GM23338 (cell line): ENCODE measurements at regions not wholly inside any gene's neighbourhood (a gene's known extent, or its start where the extent isn't known, plus 50 kb on each side); places are given as distances from the start of the nearest gene placed in this dataset.

ENCODE experiments used
- ATAC-seq: fragments of 200-7000 bp; cut with Tn5 transposase; 3 replicates; pipeline ENCODE4 v1.9.1; 2020
- DNase-seq: peaks from one replicate; pipeline ENCODE4 v3.0.0-alpha.2; 2015; ENCODE audit warnings: low spot score
- H2AFZ ChIP-seq: fragments of 200-600 bp; sonication (generic); 2 replicates; pipeline ENCODE4 v1.8.0; 2016; ENCODE audit warnings: antibody characterized with exemption, mild to moderate bottlenecking, moderate library complexity
- H3F3A ChIP-seq: fragments of 200-600 bp; sonication (generic); replicated peaks from 2 replicates; pipeline ENCODE4 v1.8.0; 2017; ENCODE audit warnings: antibody characterized with exemption, mixed run types, low read depth
- H3K27ac ChIP-seq: fragments of 200-600 bp; sonication (generic); 2 replicates; pipeline ENCODE4 v1.6.1; 2016; ENCODE audit warnings: low read depth
- H3K27me3 ChIP-seq: fragments of 200-600 bp; sonication (generic); 2 replicates; pipeline ENCODE4 v1.8.0; 2016; ENCODE audit warnings: mild to moderate bottlenecking, mixed run types, moderate library complexity; ENCODE audit not compliant: insufficient read depth
- H3K36me3 ChIP-seq: fragments of 200-600 bp; sonication (generic); 2 replicates; pipeline ENCODE4 v1.8.0; 2016; ENCODE audit warnings: mild to moderate bottlenecking; ENCODE audit not compliant: insufficient read depth
- H3K4me1 ChIP-seq: fragments of 200-600 bp; sonication (generic); 2 replicates; pipeline ENCODE4 v1.8.0; 2016; ENCODE audit warnings: mild to moderate bottlenecking, moderate library complexity; ENCODE audit not compliant: insufficient read depth
- H3K4me2 ChIP-seq: fragments of 200-600 bp; sonication (generic); 2 replicates; pipeline ENCODE4 v1.7.1; 2017; ENCODE audit warnings: mixed run types
- H3K4me3 ChIP-seq: fragments of 200-600 bp; sonication (generic); 2 replicates; pipeline ENCODE4 v1.6.1; 2016; ENCODE audit warnings: mixed run types
- H3K79me2 ChIP-seq: fragments of 200-600 bp; sonication (generic); replicated peaks from 2 replicates; pipeline ENCODE4 v1.8.0; 2017; ENCODE audit warnings: mild to moderate bottlenecking; ENCODE audit not compliant: insufficient read depth
- H3K9me2 ChIP-seq: fragments of 200-600 bp; sonication (generic); 2 replicates; pipeline ENCODE4 v1.8.0; 2017; ENCODE audit not compliant: insufficient read depth
- H4K20me1 ChIP-seq: fragments of 200-600 bp; sonication (generic); replicated peaks from 2 replicates; pipeline ENCODE4 v1.8.0; 2017; ENCODE audit warnings: mild to moderate bottlenecking; ENCODE audit not compliant: insufficient read depth
- H3K27ac Mint-ChIP-seq: 2 replicates; pipeline ENCODE4 v1.8.0; 2020; ENCODE audit warnings: inconsistent platforms, mild to moderate bottlenecking, moderate library complexity, mixed read lengths
- H3K27me3 Mint-ChIP-seq: 3 replicates; pipeline ENCODE4 v1.8.0; 2022; ENCODE audit warnings: low read depth, mild to moderate bottlenecking, moderate library complexity, mixed read lengths, inconsistent platforms; ENCODE audit not compliant: insufficient read depth, poor library complexity
- H3K36me3 Mint-ChIP-seq: 3 replicates; pipeline ENCODE4 v1.8.0; 2021; ENCODE audit warnings: low read depth, mild to moderate bottlenecking, inconsistent platforms, moderate library complexity, mixed read lengths
- H3K4me1 Mint-ChIP-seq: 3 replicates; pipeline ENCODE4 v1.8.0; 2020; ENCODE audit warnings: mild to moderate bottlenecking, inconsistent platforms, mixed read lengths
- H3K4me3 Mint-ChIP-seq: 3 replicates; pipeline ENCODE4 v1.8.0; 2021; ENCODE audit warnings: moderate library complexity, mild to moderate bottlenecking, inconsistent platforms, mixed read lengths
- H3K9me3 Mint-ChIP-seq: 3 replicates; pipeline ENCODE4 v1.8.0; 2020; ENCODE audit warnings: moderate library complexity, mild to moderate bottlenecking, inconsistent platforms, mixed read lengths
- CREB1 ChIP-seq: fragments of 250-450 bp; sonication (Bioruptor Pico); IDR thresholded peaks from 2 replicates; pipeline ENCODE4 v1.5.0; 2020; ENCODE audit warnings: low read depth, mild to moderate bottlenecking, moderate library complexity
- CTCF ChIP-seq, 2 experiments: fragments of 200-600 bp in 1 of 2; sonication (generic) in 1 of 2; conservative IDR thresholded peaks; 2 replicates each; pipeline versions ENCODE4 v1.5.1 to v1.6.1; 2016 to 2017; ENCODE audit warnings: antibody characterized with exemption in 2 of 2, low read depth in 2 of 2, mild to moderate bottlenecking in 2 of 2, moderate library complexity in 1 of 2
- ETS1 ChIP-seq: IDR thresholded peaks from 2 replicates; pipeline ENCODE4 v1.6.1; 2016; ENCODE audit warnings: antibody characterized with exemption
- EZH2phosphoT487 ChIP-seq: fragments of 200-600 bp; sonication (generic); IDR thresholded peaks from one replicate; pipeline ENCODE4 v1.8.1; 2018; ENCODE audit warnings: antibody characterized with exemption; ENCODE audit not compliant: unreplicated experiment
- JUNB ChIP-seq: IDR thresholded peaks from one replicate; pipeline ENCODE4 v1.6.1; 2016; ENCODE audit warnings: antibody characterized with exemption; ENCODE audit not compliant: unreplicated experiment
- POLR2AphosphoS5 ChIP-seq: IDR thresholded peaks from 2 replicates; pipeline ENCODE4 v1.6.1; 2016; ENCODE audit warnings: antibody characterized with exemption, low read depth
- ZNF114 ChIP-seq: fragments of 250-450 bp; sonication (Bioruptor Pico); IDR thresholded peaks from 2 replicates; pipeline ENCODE4 v1.5.0; 2020; ENCODE audit warnings: mild to moderate bottlenecking, moderate library complexity
- ZNF331 ChIP-seq: fragments of 250-450 bp; sonication (Bioruptor Pico); IDR thresholded peaks from 2 replicates; pipeline ENCODE4 v1.5.0; 2020; ENCODE audit warnings: low read depth, mild to moderate bottlenecking, moderate library complexity
- ZNF462 ChIP-seq: fragments of 250-450 bp; sonication (Bioruptor Pico); IDR thresholded peaks from 2 replicates; pipeline ENCODE4 v1.5.0; 2020; ENCODE audit warnings: mild to moderate bottlenecking, moderate library complexity

GRCh38 chr5:15074651-15075050 is 203.1 kb upstream of the ANKH start:
- Histone ChIP-seq H3K27ac (no peak overlapping the region), H4K20me1 (no peaks in the 10 kb centered on the region), H3F3A (no peaks in the 10 kb centered on the region), H3K9me2 (peaks cover 3% of the 10 kb centered on the region; the same call in 1 of the 2 replicates), H3K4me3 (no peak overlapping the region), H3K36me3 (no peaks in the 10 kb centered on the region), H2AFZ (no peak overlapping the region), H3K4me2 (no peak overlapping the region), H3K27me3 (no peaks in the 10 kb centered on the region), H3K4me1 (no peaks in the 10 kb centered on the region), H3K79me2 (no peaks in the 10 kb centered on the region)
- no peak for ATAC-seq
- Mint-ChIP-seq H3K9me3 (no peaks in the 10 kb centered on the region; the same call in 2 of the 3 replicates), H3K27me3 (no peaks in the 10 kb centered on the region), H3K4me1 (no peaks in the 10 kb centered on the region), H3K4me3 (no peak overlapping the region), H3K36me3 (no peaks in the 10 kb centered on the region), H3K27ac (no peak overlapping the region)
- no peak for DNase-seq
- TF ChIP-seq ETS1: no peak
- TF ChIP-seq CREB1: no peak
- TF ChIP-seq ZNF331 (CRISPR knock-in tag): no peak

- Histone ChIP-seq H3K4me1 (no peaks in the 10 kb centered on the region), H3K79me2 (no peaks in the 10 kb centered on the region), H3F3A (no peaks in the 10 kb centered on the region), H2AFZ (no peak overlapping the region), H4K20me1 (no peaks in the 10 kb centered on the region), H3K36me3 (no peaks in the 10 kb centered on the region), H3K4me3 (no peak overlapping the region), H3K9me2 (0 out of 2 replicates have a peak, but pooled peaks cover 3% of the 10 kb centered on the region), H3K27ac (no peak overlapping the region), H3K27me3 (no peaks in the 10 kb centered on the region), H3K4me2 (no peak overlapping the region)
- H3K27ac Mint-ChIP-seq: no peak overlapping the region
- no peaks in the 10 kb centered on the region for H3K27me3 Mint-ChIP-seq
- TF ChIP-seq ZNF331 (CRISPR knock-in tag) (no peak), ZNF114 (CRISPR knock-in tag) (no peak), CREB1 (no peak), JUNB (no peak), POLR2AphosphoS5 (no peak), CTCF (conservative IDR thresholded peaks at IDR 0.05; ENCODE audit: low read depth in 2 of 2) (no peak), EZH2phosphoT487 (no peak), ZNF462 (CRISPR knock-in tag) (no peak)
- ATAC-seq (no peak), DNase-seq (no peak)
- H3K4me1 Mint-ChIP-seq: no peaks in the 10 kb centered on the region
- H3K4me3 Mint-ChIP-seq: no peak overlapping the region
- H3K9me3 Mint-ChIP-seq: no peaks in the 10 kb centered on the region; the same call in 2 of the 3 replicates
- H3K36me3 Mint-ChIP-seq: no peaks in the 10 kb centered on the region
Observed at GRCh38 chr5:15073453-15073852, 201.9 kb upstream of the ANKH start.
